ENCODE measurements at regions not wholly inside any gene's neighbourhood (a gene's known extent, or its start where the extent isn't known, plus 50 kb on each side); places are given as distances from the start of the nearest gene placed in this dataset.

GRCh38 chr11:134554106-134554505 is 142.1 kb upstream of the B3GAT1 start:
- DNase-seq (ENCODE audit: low spot score) (no peak), ATAC-seq (ENCODE audit: low read depth) (no peak)
- H3K9me3 ChIP-seq (ENCODE audit: severe bottlenecking): no peaks in the 10 kb centered on the region
- H3K36me3 ChIP-seq (ENCODE audit: low read depth): no peaks in the 10 kb centered on the region
- no peaks in the 10 kb centered on the region for H3K4me1 ChIP-seq (ENCODE audit: insufficient read depth, poor library complexity, severe bottlenecking)
- H3K27me3 ChIP-seq (ENCODE audit: insufficient read depth, poor library complexity, severe bottlenecking): no peaks in the 10 kb centered on the region
- H3K4me3 ChIP-seq (ENCODE audit: severe bottlenecking): no peak overlapping the region
- TF ChIP-seq CTCF (IDR thresholded peaks at IDR 0.05; ENCODE audit: poor library complexity, severe bottlenecking): no peak
- H3K27ac ChIP-seq (ENCODE audit: poor library complexity, severe bottlenecking): no peak overlapping the region

- no peaks in the 10 kb centered on the region for H3K36me3 ChIP-seq (ENCODE audit: low read depth)
- DNase-seq (ENCODE audit: low spot score): no peak
- no peak overlapping the region for H3K4me3 ChIP-seq (ENCODE audit: severe bottlenecking)
- H3K27ac ChIP-seq (ENCODE audit: poor library complexity, severe bottlenecking): no peak overlapping the region
- H3K4me1 ChIP-seq (ENCODE audit: insufficient read depth, poor library complexity, severe bottlenecking): no peaks in the 10 kb centered on the region
- no peaks in the 10 kb centered on the region for H3K27me3 ChIP-seq (ENCODE audit: insufficient read depth, poor library complexity, severe bottlenecking)
- ATAC-seq (ENCODE audit: low read depth): no peak
- H3K9me3 ChIP-seq (ENCODE audit: severe bottlenecking): no peaks in the 10 kb centered on the region
- no peak for TF ChIP-seq CTCF (IDR thresholded peaks at IDR 0.05; ENCODE audit: poor library complexity, severe bottlenecking)
Measured at GRCh38 chr11:134552749-134553148, 140.7 kb upstream of the B3GAT1 start.

GRCh38 chr11:134545521-134545920 is 133.5 kb upstream of the B3GAT1 start:
- Histone ChIP-seq H3K9me3 (ENCODE audit: severe bottlenecking) (no peaks in the 10 kb centered on the region), H3K36me3 (ENCODE audit: low read depth) (no peaks in the 10 kb centered on the region), H3K27me3 (ENCODE audit: insufficient read depth, poor library complexity, severe bottlenecking) (no peaks in the 10 kb centered on the region), H3K27ac (ENCODE audit: poor library complexity, severe bottlenecking) (no peak overlapping the region), H3K4me1 (ENCODE audit: insufficient read depth, poor library complexity, severe bottlenecking) (no peaks in the 10 kb centered on the region), H3K4me3 (ENCODE audit: severe bottlenecking) (no peak overlapping the region)
- no peak for ATAC-seq (ENCODE audit: low read depth)
- no peak for DNase-seq (ENCODE audit: low spot score)
- no peak for TF ChIP-seq CTCF (IDR thresholded peaks at IDR 0.05; ENCODE audit: poor library complexity, severe bottlenecking)

- no peaks in the 10 kb centered on the region for H3K4me1 ChIP-seq (ENCODE audit: insufficient read depth, poor library complexity, severe bottlenecking)
- ATAC-seq (ENCODE audit: low read depth) (no peak), DNase-seq (ENCODE audit: low spot score) (no peak)
- TF ChIP-seq CTCF (IDR thresholded peaks at IDR 0.05; ENCODE audit: poor library complexity, severe bottlenecking): no peak
- no peaks in the 10 kb centered on the region for H3K9me3 ChIP-seq (ENCODE audit: severe bottlenecking)
- H3K36me3 ChIP-seq (ENCODE audit: low read depth): no peaks in the 10 kb centered on the region
- no peaks in the 10 kb centered on the region for H3K27me3 ChIP-seq (ENCODE audit: insufficient read depth, poor library complexity, severe bottlenecking)
- no peak overlapping the region for H3K4me3 ChIP-seq (ENCODE audit: severe bottlenecking)
- no peak overlapping the region for H3K27ac ChIP-seq (ENCODE audit: poor library complexity, severe bottlenecking)
Measured at GRCh38 chr11:134544095-134544815, 132.2 kb upstream of the B3GAT1 start.

- DNase-seq (ENCODE audit: low spot score) (no peak), ATAC-seq (ENCODE audit: low read depth) (no peak)
- no peak overlapping the region for H3K27ac ChIP-seq (ENCODE audit: poor library complexity, severe bottlenecking)
Measured at GRCh38 chr11:134543645-134544044, 131.6 kb upstream of the B3GAT1 start.

More at GRCh38 chr11:134543645-134544044, 131.6 kb upstream of the B3GAT1 start:
- no peaks in the 10 kb centered on the region for H3K9me3 ChIP-seq (ENCODE audit: severe bottlenecking)
- no peak overlapping the region for H3K4me3 ChIP-seq (ENCODE audit: severe bottlenecking)
- H3K36me3 ChIP-seq (ENCODE audit: low read depth): no peaks in the 10 kb centered on the region
- H3K27me3 ChIP-seq (ENCODE audit: insufficient read depth, poor library complexity, severe bottlenecking): no peaks in the 10 kb centered on the region
- TF ChIP-seq CTCF (IDR thresholded peaks at IDR 0.05; ENCODE audit: poor library complexity, severe bottlenecking): no peak
- no peaks in the 10 kb centered on the region for H3K4me1 ChIP-seq (ENCODE audit: insufficient read depth, poor library complexity, severe bottlenecking)
